ENCODE measurements at regions not wholly inside any gene's neighbourhood (a gene's known extent, or its start where the extent isn't known, plus 50 kb on each side); places are given as distances from the start of the nearest gene placed in this dataset.

GRCh38 chr22:44405661-44406060 is 92.4 kb downstream of the RTL6 start:
- TF ChIP-seq CTCF (tag by site-specific recombination; IDR thresholded peaks at IDR 0.05) (no peak), ZNF513 (tag by site-specific recombination; IDR thresholded peaks at IDR 0.05) (no peak), SP7 (tag by site-specific recombination; IDR thresholded peaks at IDR 0.05) (no peak), ZNF23 (tag by site-specific recombination; IDR thresholded peaks at IDR 0.05; ENCODE audit: borderline replicate concordance) (no peak), ELK4 (IDR thresholded peaks at IDR 0.05; ENCODE audit: borderline replicate concordance, low read depth, low read length) (no peak), ZSCAN5A (tag by site-specific recombination; IDR thresholded peaks at IDR 0.05) (no peak), YY1 (tag by site-specific recombination; IDR thresholded peaks at IDR 0.05) (no peak), ZFP41 (tag by site-specific recombination; IDR thresholded peaks at IDR 0.05; ENCODE audit: borderline replicate concordance) (no peak), GLIS1 (tag by site-specific recombination; IDR thresholded peaks at IDR 0.05) (no peak), ZNF2 (tag by site-specific recombination; IDR thresholded peaks at IDR 0.05) (no peak), ZNF791 (tag by site-specific recombination; IDR thresholded peaks at IDR 0.05) (no peak), ZNF148 (tag by site-specific recombination; IDR thresholded peaks at IDR 0.05; ENCODE audit: borderline replicate concordance) (no peak), WT1 (tag by site-specific recombination; IDR thresholded peaks at IDR 0.05) (no peak)
